IMR-90 (cell line): ENCODE measurements at regions not wholly inside any gene's neighbourhood (a gene's known extent, or its start where the extent isn't known, plus 50 kb on each side); places are given as distances from the start of the nearest gene placed in this dataset.

Experiments used
- ATAC-seq: fragments of 200-7000 bp; cut with Tn5 transposase; 2 replicates; pipeline ENCODE4 v1.9.1; 2020; ENCODE audit warnings: low read depth, mild to moderate bottlenecking, moderate library complexity
- BruUV-seq: library from RNA; stranded (reverse); fragments of 400-500 nt; replicated peaks from 2 replicates; lab custom pipeline; 2021; lab: Mats Ljungman, UMichigan
- CTCF ChIA-PET: fragments of 300-600 bp; formaldehyde crosslinking; extraction: SDS; loops from one replicate; lab custom pipeline; 2021; ENCODE audit warnings: antibody characterized with exemption; lab: Yijun Ruan, JAX
- POLR2A ChIA-PET: fragments of 300-600 bp; sonication (Branson Sonifier 250); formaldehyde crosslinking; loops from one replicate; lab custom pipeline; 2022; ENCODE audit warnings: antibody characterized with exemption; ENCODE audit not compliant: unreplicated experiment; lab: Charles Lee
- DNase-seq: peaks from one replicate; pipeline ENCODE4 v3.0.0; 2013
- H2AFZ ChIP-seq: replicated peaks from 2 replicates; pipeline ENCODE3; 2013; ENCODE audit warnings: low read length, mild to moderate bottlenecking; ENCODE audit not compliant: poor library complexity
- H2AK5ac ChIP-seq: 2 replicates; pipeline ENCODE4 v1.6.1; 2013; ENCODE audit warnings: low read depth, low read length, inconsistent platforms
- H2AK9ac ChIP-seq: replicated peaks from 2 replicates; pipeline ENCODE3; 2013; ENCODE audit warnings: mild to moderate bottlenecking, low read depth, low read length, moderate library complexity; ENCODE audit not compliant: poor library complexity
- H2BK120ac ChIP-seq: 2 replicates; pipeline ENCODE4 v1.6.1; 2013; ENCODE audit warnings: low read depth, low read length, inconsistent platforms
- H2BK15ac ChIP-seq: 3 replicates; pipeline ENCODE4 v1.6.1; 2013; ENCODE audit warnings: low read depth, low read length, inconsistent platforms
- H2BK20ac ChIP-seq: 2 replicates; pipeline ENCODE4 v1.6.1; 2013; ENCODE audit warnings: low read depth, mild to moderate bottlenecking, inconsistent platforms, low read length, moderate library complexity
- H2BK5ac ChIP-seq: 2 replicates; pipeline ENCODE4 v1.6.1; 2013; ENCODE audit warnings: mild to moderate bottlenecking, low read depth, low read length, inconsistent platforms; ENCODE audit not compliant: poor library complexity, severe bottlenecking
- H3K14ac ChIP-seq: replicated peaks from 2 replicates; pipeline ENCODE4 v1.6.1; 2013; ENCODE audit warnings: low read depth, low read length, inconsistent platforms
- H3K18ac ChIP-seq: 2 replicates; pipeline ENCODE4 v1.6.1; 2013; ENCODE audit warnings: low read depth, low read length, control low read depth
- H3K23ac ChIP-seq: 2 replicates; pipeline ENCODE4 v1.6.1; 2013; ENCODE audit warnings: low read depth, low read length, inconsistent platforms
- H3K27ac ChIP-seq: 2 replicates; pipeline ENCODE4 v1.5.1; 2013; ENCODE audit warnings: mild to moderate bottlenecking, control low read depth, low read length; ENCODE audit not compliant: insufficient read depth
- H3K27me3 ChIP-seq: 2 replicates; pipeline ENCODE4 v1.6.1; 2013; ENCODE audit warnings: low read length; ENCODE audit not compliant: control insufficient read depth, insufficient read depth
- H3K36me3 ChIP-seq: 2 replicates; pipeline ENCODE4 v1.6.1; 2013; ENCODE audit warnings: low read length, mixed read lengths; ENCODE audit not compliant: control insufficient read depth, insufficient read depth
- H3K4ac ChIP-seq: 2 replicates; pipeline ENCODE4 v1.6.1; 2013; ENCODE audit warnings: low read depth, low read length, inconsistent platforms
- H3K4me1 ChIP-seq: 2 replicates; pipeline ENCODE4 v1.6.1; 2013; ENCODE audit warnings: low read length, mixed read lengths; ENCODE audit not compliant: control insufficient read depth, insufficient read depth
- H3K4me2 ChIP-seq: 2 replicates; pipeline ENCODE4 v1.6.1; 2013; ENCODE audit warnings: low read depth, mild to moderate bottlenecking, control low read depth, low read length, moderate library complexity
- H3K4me3 ChIP-seq: 2 replicates; pipeline ENCODE4 v1.5.1; 2013; ENCODE audit warnings: low read depth, mild to moderate bottlenecking, control low read depth, low read length, moderate library complexity; ENCODE audit not compliant: insufficient read depth
- H3K56ac ChIP-seq: 2 replicates; pipeline ENCODE4 v1.6.1; 2013; ENCODE audit warnings: low read length, inconsistent platforms; ENCODE audit not compliant: insufficient read depth; ENCODE audit errors: extremely low read depth
- H3K79me1 ChIP-seq, 2 experiments: 2 replicates each; pipeline ENCODE4 v1.6.1; 2013; ENCODE audit warnings: low read length in 2 of 2, inconsistent platforms in 1 of 2, low read depth in 1 of 2
- H3K9ac ChIP-seq: 2 replicates; pipeline ENCODE4 v1.6.1; 2013; ENCODE audit warnings: low read depth, low read length, control low read depth
- H3K9me1 ChIP-seq: 2 replicates; pipeline ENCODE4 v1.6.1; 2013; ENCODE audit warnings: low read length, inconsistent platforms; ENCODE audit not compliant: insufficient read depth
- H3K9me3 ChIP-seq: 2 replicates; pipeline ENCODE4 v1.6.1; 2013; ENCODE audit warnings: low read length; ENCODE audit not compliant: control insufficient read depth, insufficient read depth
- H4K20me1 ChIP-seq: 2 replicates; pipeline ENCODE4 v1.6.1; 2013; ENCODE audit warnings: low read length, inconsistent platforms; ENCODE audit not compliant: insufficient read depth
- H4K5ac ChIP-seq: 2 replicates; pipeline ENCODE4 v1.6.1; 2013; ENCODE audit warnings: mild to moderate bottlenecking, low read depth, low read length, control low read depth
- H4K8ac ChIP-seq, 2 experiments: 2 replicates each; pipeline ENCODE4 v1.6.1; 2013; ENCODE audit warnings: low read depth in 2 of 2, low read length in 2 of 2, control low read depth in 1 of 2, inconsistent platforms in 1 of 2
- H4K91ac ChIP-seq: 2 replicates; pipeline ENCODE4 v1.6.1; 2013; ENCODE audit warnings: low read depth, low read length, inconsistent platforms; ENCODE audit not compliant: insufficient read depth
- BHLHE40 ChIP-seq: fragments of 150-350 bp; IDR thresholded peaks from 2 replicates; pipeline ENCODE4 v1.6.1; 2016; ENCODE audit warnings: mild to moderate bottlenecking, low read depth, low read length
- CEBPB ChIP-seq: IDR thresholded peaks from 2 replicates; pipeline ENCODE4 v1.6.1; 2012; ENCODE audit warnings: low read depth, low read length, improper control_type of control experiment
- CHD1 ChIP-seq: IDR thresholded peaks from 2 replicates; pipeline ENCODE4 v1.6.1; 2012; ENCODE audit warnings: low read depth, low read length, improper control_type of control experiment
- CTCF ChIP-seq: conservative IDR thresholded peaks from 2 replicates; pipeline ENCODE4 v1.5.1; 2012; ENCODE audit warnings: mild to moderate bottlenecking, low read depth, low read length, improper control_type of control experiment
- FOS ChIP-seq: fragments of 150-350 bp; IDR thresholded peaks from 2 replicates; pipeline ENCODE4 v1.6.1; 2016; ENCODE audit warnings: low read depth, low read length
- MAFK ChIP-seq: IDR thresholded peaks from 2 replicates; pipeline ENCODE4 v1.6.1; 2012; ENCODE audit warnings: low read depth, low read length, improper control_type of control experiment
- MAZ ChIP-seq: IDR thresholded peaks from 2 replicates; pipeline ENCODE4 v1.6.1; 2012; ENCODE audit warnings: low read depth, mild to moderate bottlenecking, low read length, improper control_type of control experiment, moderate library complexity, borderline replicate concordance
- MXI1 ChIP-seq: IDR thresholded peaks from 2 replicates; pipeline ENCODE4 v1.6.1; 2012; ENCODE audit warnings: low read depth, mild to moderate bottlenecking, low read length, moderate library complexity, borderline replicate concordance
- NFE2L2 ChIP-seq: fragments of 150-350 bp; IDR thresholded peaks from 2 replicates; pipeline ENCODE4 v1.6.1; 2016; ENCODE audit warnings: low read depth, mild to moderate bottlenecking, low read length
- POLR2A ChIP-seq: IDR thresholded peaks from 2 replicates; pipeline ENCODE4 v1.6.1; 2012; ENCODE audit warnings: mild to moderate bottlenecking, low read depth, low read length
- RAD21 ChIP-seq: IDR thresholded peaks from 2 replicates; pipeline ENCODE4 v1.6.1; 2012; ENCODE audit warnings: low read length, improper control_type of control experiment
- RCOR1 ChIP-seq: IDR thresholded peaks from 2 replicates; pipeline ENCODE4 v1.6.1; 2012; ENCODE audit warnings: mild to moderate bottlenecking, low read length, improper control_type of control experiment; ENCODE audit not compliant: insufficient replicate concordance
- RFX5 ChIP-seq: IDR thresholded peaks from 2 replicates; pipeline ENCODE4 v1.8.0; 2012; ENCODE audit warnings: low read depth, mild to moderate bottlenecking, low read length, moderate library complexity
- SMC3 ChIP-seq: fragments of 150-350 bp; IDR thresholded peaks from 2 replicates; pipeline ENCODE4 v1.6.1; 2016; ENCODE audit warnings: low read depth, mild to moderate bottlenecking, antibody characterized with exemption, low read length, moderate library complexity
- WGBS, 2 experiments: methylation state at CpG; one replicate each; pipeline versions ENCODE4 v1.1.5 to v1.1.7; 2013; ENCODE audit warnings: missing lambda C conversion rate in 2 of 2; ENCODE audit not compliant: insufficient read length in 1 of 2; ENCODE audit errors: extremely low coverage in 2 of 2; 5-methylcytosine and 5-hydroxymethylcytosine counted together
- dilution Hi-C: fragments of 300-500 bp; cut with HindIII; formaldehyde crosslinking; loops from one replicate; pipeline ENCODE4 v1.14.3; 2018; ENCODE audit warnings: low sequenced_read_pairs; ENCODE audit not compliant: unreplicated experiment
- in situ Hi-C: fragments of 300-500 bp; cut with MboI; formaldehyde crosslinking; loops from 3 replicates; pipeline ENCODE4 v1.14.3; 2019; ENCODE audit warnings: low sequenced_read_pairs, inconsistent platforms, mixed read lengths
- intact Hi-C: fragments of 100-400 bp; cut with micrococcal nuclease; formaldehyde crosslinking; loops from 2 replicates; pipeline ENCODE4 v1.10.0; 2022
- TF ChIP-seq, protein P1 (sequence below): fragments of 150-350 bp; IDR thresholded peaks from 2 replicates; pipeline ENCODE4 v1.6.1; 2016; ENCODE audit warnings: low read depth, mild to moderate bottlenecking, low read length, moderate library complexity, borderline replicate concordance
- TF ChIP-seq, protein P2 (sequence below): fragments of 150-350 bp; IDR thresholded peaks from 2 replicates; pipeline ENCODE4 v1.6.1; 2017; ENCODE audit warnings: mild to moderate bottlenecking, antibody characterized with exemption, low read length, low read depth

DNA sequence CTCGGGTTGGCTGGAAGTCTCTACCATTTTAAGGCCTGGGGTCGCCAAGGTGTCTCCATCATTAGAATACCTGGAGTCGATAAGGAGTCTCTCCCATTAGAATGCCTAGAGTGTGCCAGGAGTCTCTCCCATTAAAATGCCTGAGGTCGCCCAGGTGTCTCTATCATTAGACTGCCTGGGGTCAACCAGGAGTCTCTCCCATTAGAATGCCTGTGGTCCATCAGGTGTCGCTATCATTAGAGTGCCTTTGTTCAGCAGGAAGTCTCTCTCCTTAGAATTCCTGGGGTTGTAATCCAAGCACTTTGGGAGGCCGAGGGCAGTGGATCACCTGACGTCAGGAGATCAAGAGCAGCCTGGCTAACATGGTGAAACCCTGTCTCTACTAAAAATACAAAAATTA is 1533.0 kb downstream of the UQCRFS1 start:
- intact Hi-C loops (no loop called here), in situ Hi-C loops (no loop called here), dilution Hi-C loops (no loop called here)
- DNase-seq = no peak
- no peaks in the 10 kb centered on the region for H3K79me1 ChIP-seq
- H3K27ac ChIP-seq = no peak overlapping the region
- H3K14ac ChIP-seq = no peak overlapping the region
- TF ChIP-seq NFE2L2 (no peak), RCOR1 (no peak), POLR2A (no peak), FOS (no peak), MAZ (no peak), CEBPB (no peak), CHD1 (no peak), BHLHE40 (no peak), RFX5 (no peak), RAD21 (no peak), CTCF (no peak), MAFK (no peak), SMC3 (no peak), MXI1 (no peak)
- TF ChIP-seq, protein P1, sequence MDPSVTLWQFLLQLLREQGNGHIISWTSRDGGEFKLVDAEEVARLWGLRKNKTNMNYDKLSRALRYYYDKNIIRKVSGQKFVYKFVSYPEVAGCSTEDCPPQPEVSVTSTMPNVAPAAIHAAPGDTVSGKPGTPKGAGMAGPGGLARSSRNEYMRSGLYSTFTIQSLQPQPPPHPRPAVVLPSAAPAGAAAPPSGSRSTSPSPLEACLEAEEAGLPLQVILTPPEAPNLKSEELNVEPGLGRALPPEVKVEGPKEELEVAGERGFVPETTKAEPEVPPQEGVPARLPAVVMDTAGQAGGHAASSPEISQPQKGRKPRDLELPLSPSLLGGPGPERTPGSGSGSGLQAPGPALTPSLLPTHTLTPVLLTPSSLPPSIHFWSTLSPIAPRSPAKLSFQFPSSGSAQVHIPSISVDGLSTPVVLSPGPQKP = no peak
- TF ChIP-seq, protein P2, sequence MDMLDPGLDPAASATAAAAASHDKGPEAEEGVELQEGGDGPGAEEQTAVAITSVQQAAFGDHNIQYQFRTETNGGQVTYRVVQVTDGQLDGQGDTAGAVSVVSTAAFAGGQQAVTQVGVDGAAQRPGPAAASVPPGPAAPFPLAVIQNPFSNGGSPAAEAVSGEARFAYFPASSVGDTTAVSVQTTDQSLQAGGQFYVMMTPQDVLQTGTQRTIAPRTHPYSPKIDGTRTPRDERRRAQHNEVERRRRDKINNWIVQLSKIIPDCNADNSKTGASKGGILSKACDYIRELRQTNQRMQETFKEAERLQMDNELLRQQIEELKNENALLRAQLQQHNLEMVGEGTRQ = no peak
- CTCF ChIA-PET = no interaction called here
- H2AK5ac ChIP-seq = no peak overlapping the region
- no peak overlapping the region for H3K18ac ChIP-seq
- H4K8ac ChIP-seq = no peak overlapping the region
- 52% methylated on average over 4 of the region's 7 CpGs; no CpG with 5 or more reads in 1 of the 2 experiments for WGBS, 2 experiments
- ATAC-seq = no peak
- no peaks in the 10 kb centered on the region for H3K9me1 ChIP-seq
- no peak overlapping the region for H3K56ac ChIP-seq
- H3K4me2 ChIP-seq = no peak overlapping the region
- H3K4me1 ChIP-seq = no peaks in the 10 kb centered on the region
- H2AFZ ChIP-seq = no peak overlapping the region
- no peak overlapping the region for H4K5ac ChIP-seq
- H3K4me3 ChIP-seq = no peak overlapping the region
- no peak overlapping the region for H2BK5ac ChIP-seq
- peaks cover 17% of the 10 kb centered on the region for H3K9me3 ChIP-seq
- no peak overlapping the region for H2BK15ac ChIP-seq
- H3K9ac ChIP-seq = no peak overlapping the region
- no peaks in the 10 kb centered on the region for H4K20me1 ChIP-seq
- H3K23ac ChIP-seq = no peak overlapping the region
- H3K36me3 ChIP-seq = no peaks in the 10 kb centered on the region
- POLR2A ChIA-PET = no interaction called here
- no peak overlapping the region for H4K91ac ChIP-seq
- H2AK9ac ChIP-seq = no peak overlapping the region
- no peaks in the 10 kb centered on the region for H3K27me3 ChIP-seq
- H2BK120ac ChIP-seq = no peak overlapping the region
- no peak overlapping the region for H3K4ac ChIP-seq
- no TSS peak for BruUV-seq
- no peak overlapping the region for H2BK20ac ChIP-seq
